B cell (primary cell): ENCODE measurements at regions not wholly inside any gene's neighbourhood (a gene's known extent, or its start where the extent isn't known, plus 50 kb on each side); places are given as distances from the start of the nearest gene placed in this dataset.
"Not testable (repeated sequence)": the region's sequence is repeated elsewhere in the genome, so short reads cannot be mapped to it uniquely, and the experiment has no call there.

Experiments
- CTCF ChIP-seq: fragments of 200-600 bp; IDR thresholded peaks from one replicate; pipeline ENCODE4 v1.8.0; 2022; ENCODE audit warnings: antibody characterized with exemption, mild to moderate bottlenecking
- EZH2 ChIP-seq: IDR thresholded peaks from 2 replicates; pipeline ENCODE4 v1.6.1; 2012; ENCODE audit warnings: borderline replicate concordance, low read depth, mild to moderate bottlenecking, moderate library complexity, low read length; ENCODE audit not compliant: insufficient read depth, poor library complexity, severe bottlenecking

GRCh38 chr1:30549872-30550271 lies 173.5 kb downstream of the MATN1 start:
- TF ChIP-seq CTCF, EZH2: not testable (repeated sequence)
